ENCODE measurements at regions not wholly inside any gene's neighbourhood (a gene's known extent, or its start where the extent isn't known, plus 50 kb on each side); places are given as distances from the start of the nearest gene placed in this dataset.

GRCh38 chr9:108286638-108287206 is 569.1 kb downstream of the ACTL7B start:
- H3K4me1 Mint-ChIP-seq (ENCODE audit: low read depth) = no peaks in the 10 kb centered on the region

GRCh38 chr9:108283696-108284095 is 572.1 kb downstream of the ACTL7B start:
- H3K4me1 Mint-ChIP-seq (ENCODE audit: low read depth) = no peaks in the 10 kb centered on the region
- H3K36me3 Mint-ChIP-seq (ENCODE audit: low read depth) = no peaks in the 10 kb centered on the region
- H3K4me3 Mint-ChIP-seq = no peak overlapping the region
- H3K27me3 Mint-ChIP-seq (ENCODE audit: low read depth) = no peaks in the 10 kb centered on the region
- no peak overlapping the region for H3K27ac Mint-ChIP-seq
- H3K9me3 Mint-ChIP-seq = no peaks in the 10 kb centered on the region

More at GRCh38 chr9:108286638-108287206, 569.1 kb downstream of the ACTL7B start:
- Mint-ChIP-seq H3K4me3 (no peak overlapping the region), H3K36me3 (ENCODE audit: low read depth) (no peaks in the 10 kb centered on the region), H3K27me3 (ENCODE audit: low read depth) (no peaks in the 10 kb centered on the region), H3K9me3 (no peaks in the 10 kb centered on the region), H3K27ac (no peak overlapping the region)

GRCh38 chr9:108282872-108283271 is 572.9 kb downstream of the ACTL7B start:
- Mint-ChIP-seq H3K27ac (no peak overlapping the region), H3K9me3 (no peaks in the 10 kb centered on the region), H3K36me3 (ENCODE audit: low read depth) (no peaks in the 10 kb centered on the region), H3K4me3 (no peak overlapping the region), H3K27me3 (ENCODE audit: low read depth) (no peaks in the 10 kb centered on the region), H3K4me1 (ENCODE audit: low read depth) (no peaks in the 10 kb centered on the region)

GRCh38 chr9:108281696-108282095 is 574.1 kb downstream of the ACTL7B start:
- Mint-ChIP-seq H3K36me3 (ENCODE audit: low read depth) (no peaks in the 10 kb centered on the region), H3K4me3 (no peak overlapping the region), H3K27ac (no peak overlapping the region), H3K4me1 (ENCODE audit: low read depth) (no peaks in the 10 kb centered on the region), H3K9me3 (no peaks in the 10 kb centered on the region), H3K27me3 (ENCODE audit: low read depth) (no peaks in the 10 kb centered on the region)

GRCh38 chr9:108278341-108278740 is 577.4 kb downstream of the ACTL7B start:
- Mint-ChIP-seq H3K4me1 (ENCODE audit: low read depth) (no peaks in the 10 kb centered on the region), H3K4me3 (no peak overlapping the region), H3K9me3 (no peaks in the 10 kb centered on the region), H3K36me3 (ENCODE audit: low read depth) (no peaks in the 10 kb centered on the region), H3K27ac (no peak overlapping the region), H3K27me3 (ENCODE audit: low read depth) (no peaks in the 10 kb centered on the region)

GRCh38 chr9:108277216-108277615 is 578.6 kb downstream of the ACTL7B start:
- Mint-ChIP-seq H3K27ac (no peak overlapping the region), H3K9me3 (no peaks in the 10 kb centered on the region), H3K4me1 (ENCODE audit: low read depth) (peaks cover 2% of the 10 kb centered on the region), H3K36me3 (ENCODE audit: low read depth) (no peaks in the 10 kb centered on the region), H3K4me3 (no peak overlapping the region), H3K27me3 (ENCODE audit: low read depth) (no peaks in the 10 kb centered on the region)

GRCh38 chr9:108275906-108276305 is 579.9 kb downstream of the ACTL7B start:
- no peaks in the 10 kb centered on the region for H3K9me3 Mint-ChIP-seq
- H3K4me1 Mint-ChIP-seq (ENCODE audit: low read depth) = peaks cover 3% of the 10 kb centered on the region
- H3K27ac Mint-ChIP-seq = no peak overlapping the region
- H3K27me3 Mint-ChIP-seq (ENCODE audit: low read depth) = no peaks in the 10 kb centered on the region
- H3K4me3 Mint-ChIP-seq = no peak overlapping the region
- no peaks in the 10 kb centered on the region for H3K36me3 Mint-ChIP-seq (ENCODE audit: low read depth)

GRCh38 chr9:108274971-108275370 is 580.8 kb downstream of the ACTL7B start:
- H3K27ac Mint-ChIP-seq = no peak overlapping the region
- no peaks in the 10 kb centered on the region for H3K27me3 Mint-ChIP-seq (ENCODE audit: low read depth)
- H3K4me3 Mint-ChIP-seq = no peak overlapping the region
- H3K9me3 Mint-ChIP-seq = no peaks in the 10 kb centered on the region
- H3K36me3 Mint-ChIP-seq (ENCODE audit: low read depth) = no peaks in the 10 kb centered on the region
- peaks cover 3% of the 10 kb centered on the region for H3K4me1 Mint-ChIP-seq (ENCODE audit: low read depth)

GRCh38 chr9:108273988-108274387 is 581.8 kb downstream of the ACTL7B start:
- H3K4me3 Mint-ChIP-seq = no peak overlapping the region
- H3K36me3 Mint-ChIP-seq (ENCODE audit: low read depth) = no peaks in the 10 kb centered on the region
- H3K9me3 Mint-ChIP-seq = no peaks in the 10 kb centered on the region
- H3K4me1 Mint-ChIP-seq (ENCODE audit: low read depth) = peaks cover 3% of the 10 kb centered on the region
- no peak overlapping the region for H3K27ac Mint-ChIP-seq
- H3K27me3 Mint-ChIP-seq (ENCODE audit: low read depth) = no peaks in the 10 kb centered on the region

- no peak overlapping the region for H3K4me3 Mint-ChIP-seq
- H3K27me3 Mint-ChIP-seq (ENCODE audit: low read depth) = no peaks in the 10 kb centered on the region
- H3K9me3 Mint-ChIP-seq = no peaks in the 10 kb centered on the region
- no peak overlapping the region for H3K27ac Mint-ChIP-seq
- no peaks in the 10 kb centered on the region for H3K36me3 Mint-ChIP-seq (ENCODE audit: low read depth)
- H3K4me1 Mint-ChIP-seq (ENCODE audit: low read depth) = peaks cover 3% of the 10 kb centered on the region
Observed at GRCh38 chr9:108272349-108272899, 583.4 kb downstream of the ACTL7B start.

GRCh38 chr9:108271646-108272348 is 584.0 kb downstream of the ACTL7B start:
- Mint-ChIP-seq H3K27ac (no peak overlapping the region), H3K4me3 (no peak overlapping the region)

GRCh38 chr9:108271236-108271635 is 584.5 kb downstream of the ACTL7B start:
- Mint-ChIP-seq H3K4me3 (no peak overlapping the region), H3K27ac (no peak overlapping the region), H3K36me3 (ENCODE audit: low read depth) (no peaks in the 10 kb centered on the region), H3K4me1 (ENCODE audit: low read depth) (peaks cover 3% of the 10 kb centered on the region), H3K9me3 (peaks cover 6% of the 10 kb centered on the region), H3K27me3 (ENCODE audit: low read depth) (no peaks in the 10 kb centered on the region)

More at GRCh38 chr9:108271646-108272348, 584.0 kb downstream of the ACTL7B start:
- Mint-ChIP-seq H3K36me3 (ENCODE audit: low read depth) (no peaks in the 10 kb centered on the region), H3K27me3 (ENCODE audit: low read depth) (no peaks in the 10 kb centered on the region), H3K4me1 (ENCODE audit: low read depth) (peaks cover 3% of the 10 kb centered on the region), H3K9me3 (peaks cover 3% of the 10 kb centered on the region)

- H3K27me3 Mint-ChIP-seq (ENCODE audit: low read depth) = no peaks in the 10 kb centered on the region
- H3K36me3 Mint-ChIP-seq (ENCODE audit: low read depth) = no peaks in the 10 kb centered on the region
- H3K9me3 Mint-ChIP-seq = peaks cover 6% of the 10 kb centered on the region
- no peak overlapping the region for H3K27ac Mint-ChIP-seq
- H3K4me1 Mint-ChIP-seq (ENCODE audit: low read depth) = peaks cover 3% of the 10 kb centered on the region
- H3K4me3 Mint-ChIP-seq = no peak overlapping the region
Observed at GRCh38 chr9:108270561-108270960, 585.2 kb downstream of the ACTL7B start.

- no peaks in the 10 kb centered on the region for H3K27me3 Mint-ChIP-seq (ENCODE audit: low read depth)
- H3K9me3 Mint-ChIP-seq = peaks cover 6% of the 10 kb centered on the region
- H3K27ac Mint-ChIP-seq = no peak overlapping the region
- no peak overlapping the region for H3K4me3 Mint-ChIP-seq
- peaks cover 3% of the 10 kb centered on the region for H3K4me1 Mint-ChIP-seq (ENCODE audit: low read depth)
- H3K36me3 Mint-ChIP-seq (ENCODE audit: low read depth) = no peaks in the 10 kb centered on the region
Observed at GRCh38 chr9:108270051-108270450, 585.7 kb downstream of the ACTL7B start.

- Mint-ChIP-seq H3K27me3 (ENCODE audit: low read depth) (no peaks in the 10 kb centered on the region), H3K4me3 (no peak overlapping the region)
Observed at GRCh38 chr9:108269371-108269770, 586.4 kb downstream of the ACTL7B start.

More at GRCh38 chr9:108269371-108269770, 586.4 kb downstream of the ACTL7B start:
- Mint-ChIP-seq H3K27ac (no peak overlapping the region), H3K4me1 (ENCODE audit: low read depth) (peaks cover 3% of the 10 kb centered on the region), H3K9me3 (peaks cover 6% of the 10 kb centered on the region), H3K36me3 (ENCODE audit: low read depth) (no peaks in the 10 kb centered on the region)
